ENCODE measurements at regions not wholly inside any gene's neighbourhood (a gene's known extent, or its start where the extent isn't known, plus 50 kb on each side); places are given as distances from the start of the nearest gene placed in this dataset.

- no peak for DNase-seq (ENCODE audit: low spot score)
Measured at GRCh38 chr17:33514369-33514768, 221.3 kb upstream of the ASIC2 start.

GRCh38 chr17:33515974-33516373, 222.9 kb upstream of the ASIC2 start:
- DNase-seq (ENCODE audit: low spot score), result no peak

- DNase-seq (ENCODE audit: low spot score), result no peak
Measured at GRCh38 chr17:33516645-33517044, 223.6 kb upstream of the ASIC2 start.

- DNase-seq (ENCODE audit: low spot score), result no peak
Measured at GRCh38 chr17:33517746-33518145, 224.7 kb upstream of the ASIC2 start.

GRCh38 chr17:33519692-33520091, 226.6 kb upstream of the ASIC2 start:
- DNase-seq (ENCODE audit: low spot score), result no peak

GRCh38 chr17:33520426-33521330, 227.6 kb upstream of the ASIC2 start:
- peak; percentile 66 for DNase-seq (ENCODE audit: low spot score)

- no peak for DNase-seq (ENCODE audit: low spot score)
Measured at GRCh38 chr17:33521784-33522183, 228.7 kb upstream of the ASIC2 start.

GRCh38 chr17:33522623-33523022, 229.5 kb upstream of the ASIC2 start:
- DNase-seq (ENCODE audit: low spot score), result no peak

GRCh38 chr17:33523577-33523981, 230.5 kb upstream of the ASIC2 start:
- no peak for DNase-seq (ENCODE audit: low spot score)

- no peak for DNase-seq (ENCODE audit: low spot score)
Measured at GRCh38 chr17:33525186-33525585, 232.1 kb upstream of the ASIC2 start.

GRCh38 chr17:33526717-33527116, 233.6 kb upstream of the ASIC2 start:
- no peak for DNase-seq (ENCODE audit: low spot score)

GRCh38 chr17:33527290-33527689, 234.2 kb upstream of the ASIC2 start:
- DNase-seq (ENCODE audit: low spot score), result no peak

- DNase-seq (ENCODE audit: low spot score), result no peak
Measured at GRCh38 chr17:33528846-33529245, 235.8 kb upstream of the ASIC2 start.

GRCh38 chr17:33529816-33530215, 236.7 kb upstream of the ASIC2 start:
- DNase-seq (ENCODE audit: low spot score), result no peak

GRCh38 chr17:33531311-33531710, 238.2 kb upstream of the ASIC2 start:
- no peak for DNase-seq (ENCODE audit: low spot score)

- no peak for DNase-seq (ENCODE audit: low spot score)
Measured at GRCh38 chr17:33534087-33534486, 241.0 kb upstream of the ASIC2 start.

GRCh38 chr17:33545124-33545523, 252.0 kb upstream of the ASIC2 start:
- no peak for DNase-seq (ENCODE audit: low spot score)

GRCh38 chr17:33550261-33550660, 257.2 kb upstream of the ASIC2 start:
- no peak for DNase-seq (ENCODE audit: low spot score)

GRCh38 chr17:33551075-33551474, 258.0 kb upstream of the ASIC2 start:
- DNase-seq (ENCODE audit: low spot score), result no peak

- DNase-seq (ENCODE audit: low spot score), result no peak
Measured at GRCh38 chr17:33551911-33552310, 258.8 kb upstream of the ASIC2 start.

GRCh38 chr17:33560165-33560564, 267.1 kb upstream of the ASIC2 start:
- no peak for DNase-seq (ENCODE audit: low spot score)

GRCh38 chr17:33560871-33561270, 267.8 kb upstream of the ASIC2 start:
- no peak for DNase-seq (ENCODE audit: low spot score)

- DNase-seq (ENCODE audit: low spot score), result no peak
Measured at GRCh38 chr17:33561569-33562334, 268.7 kb upstream of the ASIC2 start.

Measured in COLO829 (cell line).